HCT116 (cell line): ENCODE measurements at regions not wholly inside any gene's neighbourhood (a gene's known extent, or its start where the extent isn't known, plus 50 kb on each side); places are given as distances from the start of the nearest gene placed in this dataset.

Experiments used
- ATAC-seq: fragments of 200-7000 bp; cut with Tn5 transposase; 2 replicates; pipeline ENCODE4 v1.9.1; 2020; ENCODE audit warnings: mild to moderate bottlenecking, moderate library complexity
- BruUV-seq: library from RNA; stranded (reverse); fragments of 400-500 nt; replicated peaks from 2 replicates; lab custom pipeline; 2021; lab: Mats Ljungman, UMichigan
- CTCF ChIA-PET: fragments of 300-600 bp; sonication (Branson Sonifier 250); formaldehyde crosslinking; loops from one replicate; lab custom pipeline; 2021; ENCODE audit warnings: antibody characterized with exemption; lab: Charles Lee
- POLR2A ChIA-PET: fragments of 300-600, 350-600 bp; sonication (Branson Sonifier 250); formaldehyde crosslinking; loops from one replicate; lab custom pipeline; 2021; ENCODE audit warnings: antibody characterized with exemption; lab: Charles Lee
- RAD21 ChIA-PET, 2 experiments: fragments of 300-600 bp; sonication (Branson Sonifier 250); formaldehyde crosslinking; loops; one replicate each; lab custom pipeline; 2023; ENCODE audit warnings: low total read pairs in 2 of 2; ENCODE audit not compliant: uncharacterized antibody in 2 of 2, unreplicated experiment in 2 of 2, low non-redundant PET in 1 of 2; lab: Charles Lee
- DNase-seq: peaks from one replicate; pipeline ENCODE4 v3.0.0-alpha.2; 2010; ENCODE audit warnings: low read depth, low spot score
- H2AFZ ChIP-seq: fragments of 200-600 bp; shearing (Covaris generic), sonication (generic); 2 replicates; pipeline ENCODE4 v1.6.1; 2017; ENCODE audit warnings: low read depth, mixed run types, mixed read lengths, antibody characterized with exemption, low read length; ENCODE audit not compliant: poor library complexity, severe bottlenecking
- H3K27ac ChIP-seq: 2 replicates; pipeline ENCODE4 v1.5.1; 2012; ENCODE audit warnings: low read depth, low read length
- H3K27me3 ChIP-seq: fragments of 200-600 bp; sonication (generic); 2 replicates; pipeline ENCODE4 v1.6.1; 2016; ENCODE audit warnings: mixed run types, low read length, mixed read lengths; ENCODE audit not compliant: insufficient read depth
- H3K36me3 ChIP-seq, 2 experiments: fragments of 200-500 bp in 1 of 2; fragments of 200-600 bp in 1 of 2; sonication (Bioruptor generic) in 1 of 2; sonication (generic) in 1 of 2; 2 replicates each; pipeline versions ENCODE4 v1.5.1 to v1.6.1; 2014 to 2016; ENCODE audit warnings: low read length in 2 of 2, inconsistent platforms in 1 of 2, mixed read lengths in 1 of 2, mixed run types in 1 of 2; ENCODE audit not compliant: insufficient read depth in 2 of 2, control insufficient read depth in 1 of 2
- H3K4me1 ChIP-seq, 2 experiments: fragments of 200-600 bp in 1 of 2; sonication (generic) in 1 of 2; 2 replicates each; pipeline versions ENCODE4 v1.5.1 to v1.6.1; 2012 to 2017; ENCODE audit warnings: low read length in 2 of 2, inconsistent platforms in 1 of 2, mild to moderate bottlenecking in 1 of 2, mixed read lengths in 1 of 2, mixed run types in 1 of 2, moderate library complexity in 1 of 2; ENCODE audit not compliant: insufficient read depth in 2 of 2, control insufficient read depth in 1 of 2
- H3K4me2 ChIP-seq: fragments of 200-600 bp; sonication (generic); 2 replicates; pipeline ENCODE4 v1.6.1; 2017; ENCODE audit warnings: mixed run types, low read length, mixed read lengths
- H3K4me3 ChIP-seq, 2 experiments: fragments of 200-600 bp in 1 of 2; sonication (generic) in 1 of 2; replicated peaks in 1 of 2; 2 replicates each; pipeline ENCODE4 v1.5.1; 2011 to 2016; ENCODE audit warnings: low read length in 2 of 2, control low read depth in 1 of 2, low read depth in 1 of 2, mild to moderate bottlenecking in 1 of 2, mixed read lengths in 1 of 2, mixed run types in 1 of 2
- H3K79me2 ChIP-seq: fragments of 200-600 bp; sonication (generic); 2 replicates; pipeline ENCODE4 v1.6.1; 2017; ENCODE audit warnings: mild to moderate bottlenecking, mixed run types, low read length, moderate library complexity, mixed read lengths; ENCODE audit not compliant: insufficient read depth
- H3K9ac ChIP-seq: fragments of 200-600 bp; sonication (generic); 2 replicates; pipeline ENCODE4 v1.6.1; 2016; ENCODE audit warnings: low read length, mixed read lengths
- H3K9me2 ChIP-seq: fragments of 200-600 bp; sonication (generic), shearing (Covaris generic); 2 replicates; pipeline ENCODE4 v1.6.1; 2017; ENCODE audit warnings: mixed run types, mild to moderate bottlenecking, moderate library complexity; ENCODE audit not compliant: insufficient read depth
- H3K9me3 ChIP-seq, 2 experiments: fragments of 200-500 bp in 1 of 2; fragments of 200-600 bp in 1 of 2; sonication (Bioruptor generic) in 1 of 2; sonication (generic) in 1 of 2; 2 replicates each; pipeline ENCODE4 v1.6.1; 2014 to 2017; ENCODE audit warnings: low read length in 2 of 2, mixed read lengths in 2 of 2, inconsistent platforms in 1 of 2, low read depth in 1 of 2, mild to moderate bottlenecking in 1 of 2, mixed run types in 1 of 2, moderate library complexity in 1 of 2; ENCODE audit not compliant: control insufficient read depth in 1 of 2, insufficient read depth in 1 of 2
- H4K20me1 ChIP-seq: fragments of 200-600 bp; sonication (generic), shearing (Covaris generic); 2 replicates; pipeline ENCODE4 v1.6.1; 2017; ENCODE audit warnings: mixed run types, mild to moderate bottlenecking, moderate library complexity; ENCODE audit not compliant: insufficient read depth
- CBX3 ChIP-seq: IDR thresholded peaks from 2 replicates; pipeline ENCODE4 v1.6.1; 2012; ENCODE audit warnings: low read depth
- CEBPB ChIP-seq: IDR thresholded peaks from 2 replicates; pipeline ENCODE4 v1.6.1; 2012; ENCODE audit warnings: low read depth
- EZH2 ChIP-seq: fragments of 200-600 bp; sonication (generic); IDR thresholded peaks from 2 replicates; pipeline ENCODE4 v1.6.1; 2017; ENCODE audit warnings: antibody characterized with exemption, mixed run types
- EZH2phosphoT487 ChIP-seq: fragments of 200-600 bp; IDR thresholded peaks from 2 replicates; pipeline ENCODE4 v1.6.1; 2018; ENCODE audit warnings: antibody characterized with exemption, borderline replicate concordance
- FOSL1 ChIP-seq: IDR thresholded peaks from 2 replicates; pipeline ENCODE4 v1.6.1; 2012; ENCODE audit warnings: low read depth
- JUND ChIP-seq: IDR thresholded peaks from 2 replicates; pipeline ENCODE4 v1.6.1; 2012
- POLR2AphosphoS5 ChIP-seq: IDR thresholded peaks from 2 replicates; pipeline ENCODE4 v1.6.1; 2011; ENCODE audit warnings: mild to moderate bottlenecking, low read depth, low read length, moderate library complexity
- SP1 ChIP-seq: IDR thresholded peaks from 2 replicates; pipeline ENCODE4 v1.6.1; 2012; ENCODE audit warnings: low read depth
- ZBTB33 ChIP-seq: IDR thresholded peaks from 2 replicates; pipeline ENCODE4 v1.6.1; 2011; ENCODE audit warnings: mild to moderate bottlenecking, low read length, moderate library complexity; ENCODE audit not compliant: insufficient replicate concordance; ENCODE audit errors: extremely low read depth
- ZFX ChIP-seq: fragments of 450-650 bp; IDR thresholded peaks from 2 replicates; pipeline ENCODE4 v1.6.1; 2017
- ZNF274 ChIP-seq: fragments of 200-500 bp; sonication (Bioruptor generic); IDR thresholded peaks from 2 replicates; pipeline ENCODE4 v1.6.1; 2014; ENCODE audit warnings: mild to moderate bottlenecking, low read depth, low read length, inconsistent platforms
- intact Hi-C: fragments of 100-400 bp; cut with micrococcal nuclease; formaldehyde crosslinking; loops from 2 replicates; pipeline ENCODE4 v1.10.0; 2022
- TF ChIP-seq, protein P1 (sequence below): IDR thresholded peaks from 2 replicates; pipeline ENCODE4 v1.6.1; 2012
- TF ChIP-seq, protein P2 (sequence below): IDR thresholded peaks from 2 replicates; pipeline ENCODE4 v1.6.1; 2012; ENCODE audit warnings: low read depth

DNA sequence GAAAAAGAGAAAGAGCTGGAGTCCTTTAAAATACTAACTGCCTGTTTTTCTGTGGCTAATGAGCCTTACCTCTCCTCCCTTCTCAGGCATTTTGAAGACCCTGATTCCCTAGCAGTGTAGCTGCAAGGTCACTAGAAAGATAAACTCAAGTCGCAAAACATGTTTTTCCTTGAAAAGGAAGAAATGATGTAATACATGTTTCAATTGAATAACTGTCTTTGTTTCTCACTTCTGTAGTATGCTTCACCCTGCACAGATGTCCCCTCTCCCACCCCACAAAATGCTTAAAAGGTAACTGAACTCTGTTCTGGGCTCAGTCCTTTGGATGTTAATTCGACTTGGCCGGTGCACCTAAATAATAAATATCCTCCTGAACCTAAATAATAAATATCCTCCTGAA lies 1350.3 kb downstream of the TMEM121 start:
- Histone ChIP-seq H3K4me2 (no peak overlapping the region), H3K9ac (no peak overlapping the region), H3K9me2 (no peaks in the 10 kb centered on the region), H3K4me3 (no peak overlapping the region), H3K27ac (no peak overlapping the region), H2AFZ (no peak overlapping the region), H3K79me2 (no peaks in the 10 kb centered on the region), H4K20me1 (no peaks in the 10 kb centered on the region), H3K4me1 (no peaks in the 10 kb centered on the region), H3K36me3 (no peaks in the 10 kb centered on the region), H3K27me3 (no peaks in the 10 kb centered on the region), H3K9me3 (peaks cover 0 to 6% of the 10 kb centered on the region in 2 experiments; a peak in 1 of 4 replicates)
- intact Hi-C loops: no loop called here
- no TSS peak for BruUV-seq
- TF ChIP-seq ZNF274 (no peak), CBX3 (no peak), FOSL1 (no peak), ZFX (no peak), POLR2AphosphoS5 (no peak), SP1 (no peak)
- ATAC-seq: no peak
- POLR2A ChIA-PET: no interaction called here
- RAD21 ChIA-PET: no interaction called here
- CTCF ChIA-PET: no interaction called here
- no peak for DNase-seq

DNA sequence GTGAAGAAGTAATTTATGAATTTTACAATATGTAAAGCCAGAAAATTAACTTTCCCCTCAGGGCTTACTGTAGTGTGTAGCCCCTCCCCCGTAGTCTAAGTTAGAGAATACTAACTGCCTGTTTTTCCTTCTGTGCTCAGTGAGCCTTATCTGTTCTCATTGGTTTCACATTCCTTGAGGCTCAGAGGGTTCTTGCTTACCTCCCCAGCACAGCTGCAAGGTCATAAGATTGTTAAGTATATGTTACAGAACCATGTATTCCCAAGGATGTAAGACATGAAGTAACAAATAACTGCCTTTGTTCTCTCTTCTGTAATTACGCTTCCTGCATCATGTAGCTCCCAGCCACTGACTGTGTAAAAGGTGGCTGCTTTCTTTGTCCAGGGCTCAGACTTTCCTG lies 1351.1 kb downstream of the TMEM121 start:
- peaks cover 0 to 6% of the 10 kb centered on the region in 2 experiments; a peak in 2 of 4 replicates for H3K9me3 ChIP-seq
- BruUV-seq: no TSS peak
- no peak overlapping the region for H2AFZ ChIP-seq
- intact Hi-C loops: no loop called here
- DNase-seq: no peak
- no peak overlapping the region for H3K9ac ChIP-seq
- POLR2A ChIA-PET: no interaction called here
- H3K9me2 ChIP-seq: no peaks in the 10 kb centered on the region
- no peaks in the 10 kb centered on the region for H3K4me1 ChIP-seq
- H3K36me3 ChIP-seq: no peaks in the 10 kb centered on the region
- no peaks in the 10 kb centered on the region for H4K20me1 ChIP-seq
- CTCF ChIA-PET: no interaction called here
- no peak overlapping the region for H3K4me3 ChIP-seq
- RAD21 ChIA-PET: no interaction called here
- no peak for ATAC-seq
- H3K4me2 ChIP-seq: no peak overlapping the region
- no peak overlapping the region for H3K27ac ChIP-seq
- H3K27me3 ChIP-seq: no peaks in the 10 kb centered on the region
- H3K79me2 ChIP-seq: no peaks in the 10 kb centered on the region
- TF ChIP-seq, protein P1, sequence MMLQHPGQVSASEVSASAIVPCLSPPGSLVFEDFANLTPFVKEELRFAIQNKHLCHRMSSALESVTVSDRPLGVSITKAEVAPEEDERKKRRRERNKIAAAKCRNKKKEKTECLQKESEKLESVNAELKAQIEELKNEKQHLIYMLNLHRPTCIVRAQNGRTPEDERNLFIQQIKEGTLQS: no peak
- TF ChIP-seq CEBPB (no peak), SP1 (no peak), ZBTB33 (no peak), JUND (no peak), EZH2phosphoT487 (no peak), POLR2AphosphoS5 (no peak), EZH2 (no peak), FOSL1 (no peak), ZFX (no peak), CBX3 (no peak)
- TF ChIP-seq, protein P2, sequence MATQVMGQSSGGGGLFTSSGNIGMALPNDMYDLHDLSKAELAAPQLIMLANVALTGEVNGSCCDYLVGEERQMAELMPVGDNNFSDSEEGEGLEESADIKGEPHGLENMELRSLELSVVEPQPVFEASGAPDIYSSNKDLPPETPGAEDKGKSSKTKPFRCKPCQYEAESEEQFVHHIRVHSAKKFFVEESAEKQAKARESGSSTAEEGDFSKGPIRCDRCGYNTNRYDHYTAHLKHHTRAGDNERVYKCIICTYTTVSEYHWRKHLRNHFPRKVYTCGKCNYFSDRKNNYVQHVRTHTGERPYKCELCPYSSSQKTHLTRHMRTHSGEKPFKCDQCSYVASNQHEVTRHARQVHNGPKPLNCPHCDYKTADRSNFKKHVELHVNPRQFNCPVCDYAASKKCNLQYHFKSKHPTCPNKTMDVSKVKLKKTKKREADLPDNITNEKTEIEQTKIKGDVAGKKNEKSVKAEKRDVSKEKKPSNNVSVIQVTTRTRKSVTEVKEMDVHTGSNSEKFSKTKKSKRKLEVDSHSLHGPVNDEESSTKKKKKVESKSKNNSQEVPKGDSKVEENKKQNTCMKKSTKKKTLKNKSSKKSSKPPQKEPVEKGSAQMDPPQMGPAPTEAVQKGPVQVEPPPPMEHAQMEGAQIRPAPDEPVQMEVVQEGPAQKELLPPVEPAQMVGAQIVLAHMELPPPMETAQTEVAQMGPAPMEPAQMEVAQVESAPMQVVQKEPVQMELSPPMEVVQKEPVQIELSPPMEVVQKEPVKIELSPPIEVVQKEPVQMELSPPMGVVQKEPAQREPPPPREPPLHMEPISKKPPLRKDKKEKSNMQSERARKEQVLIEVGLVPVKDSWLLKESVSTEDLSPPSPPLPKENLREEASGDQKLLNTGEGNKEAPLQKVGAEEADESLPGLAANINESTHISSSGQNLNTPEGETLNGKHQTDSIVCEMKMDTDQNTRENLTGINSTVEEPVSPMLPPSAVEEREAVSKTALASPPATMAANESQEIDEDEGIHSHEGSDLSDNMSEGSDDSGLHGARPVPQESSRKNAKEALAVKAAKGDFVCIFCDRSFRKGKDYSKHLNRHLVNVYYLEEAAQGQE: no peak
